ENCODE measurements at regions not wholly inside any gene's neighbourhood (a gene's known extent, or its start where the extent isn't known, plus 50 kb on each side); places are given as distances from the start of the nearest gene placed in this dataset.

GRCh38 chrX:4150259-4150658 is 436.8 kb upstream of the PRKX start:
- no peak for TF ChIP-seq POLR2A (IDR thresholded peaks at IDR 0.05; ENCODE audit: low read depth, low read length)
- TF ChIP-seq, protein P1, sequence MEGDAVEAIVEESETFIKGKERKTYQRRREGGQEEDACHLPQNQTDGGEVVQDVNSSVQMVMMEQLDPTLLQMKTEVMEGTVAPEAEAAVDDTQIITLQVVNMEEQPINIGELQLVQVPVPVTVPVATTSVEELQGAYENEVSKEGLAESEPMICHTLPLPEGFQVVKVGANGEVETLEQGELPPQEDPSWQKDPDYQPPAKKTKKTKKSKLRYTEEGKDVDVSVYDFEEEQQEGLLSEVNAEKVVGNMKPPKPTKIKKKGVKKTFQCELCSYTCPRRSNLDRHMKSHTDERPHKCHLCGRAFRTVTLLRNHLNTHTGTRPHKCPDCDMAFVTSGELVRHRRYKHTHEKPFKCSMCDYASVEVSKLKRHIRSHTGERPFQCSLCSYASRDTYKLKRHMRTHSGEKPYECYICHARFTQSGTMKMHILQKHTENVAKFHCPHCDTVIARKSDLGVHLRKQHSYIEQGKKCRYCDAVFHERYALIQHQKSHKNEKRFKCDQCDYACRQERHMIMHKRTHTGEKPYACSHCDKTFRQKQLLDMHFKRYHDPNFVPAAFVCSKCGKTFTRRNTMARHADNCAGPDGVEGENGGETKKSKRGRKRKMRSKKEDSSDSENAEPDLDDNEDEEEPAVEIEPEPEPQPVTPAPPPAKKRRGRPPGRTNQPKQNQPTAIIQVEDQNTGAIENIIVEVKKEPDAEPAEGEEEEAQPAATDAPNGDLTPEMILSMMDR (IDR thresholded peaks at IDR 0.05; ENCODE audit: extremely low read depth in 1 of 2, insufficient read depth in 1 of 2, low read depth in 1 of 2, low read length in 2 of 2), result no peak
- TF ChIP-seq EZH2 (IDR thresholded peaks at IDR 0.05; ENCODE audit: borderline replicate concordance, low read depth, low read length, severe bottlenecking), result no peak
- TF ChIP-seq, protein P2, sequence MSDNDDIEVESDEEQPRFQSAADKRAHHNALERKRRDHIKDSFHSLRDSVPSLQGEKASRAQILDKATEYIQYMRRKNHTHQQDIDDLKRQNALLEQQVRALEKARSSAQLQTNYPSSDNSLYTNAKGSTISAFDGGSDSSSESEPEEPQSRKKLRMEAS (IDR thresholded peaks at IDR 0.05; ENCODE audit: insufficient read depth, insufficient read length), result no peak
- no peak for TF ChIP-seq POLR2AphosphoS5 (IDR thresholded peaks at IDR 0.05; ENCODE audit: insufficient read depth, low read depth, low read length)
- no peak for TF ChIP-seq MYC (IDR thresholded peaks at IDR 0.05; ENCODE audit: low read depth, low read length)
